ENCODE measurements at regions not wholly inside any gene's neighbourhood (a gene's known extent, or its start where the extent isn't known, plus 50 kb on each side); places are given as distances from the start of the nearest gene placed in this dataset.

DNA sequence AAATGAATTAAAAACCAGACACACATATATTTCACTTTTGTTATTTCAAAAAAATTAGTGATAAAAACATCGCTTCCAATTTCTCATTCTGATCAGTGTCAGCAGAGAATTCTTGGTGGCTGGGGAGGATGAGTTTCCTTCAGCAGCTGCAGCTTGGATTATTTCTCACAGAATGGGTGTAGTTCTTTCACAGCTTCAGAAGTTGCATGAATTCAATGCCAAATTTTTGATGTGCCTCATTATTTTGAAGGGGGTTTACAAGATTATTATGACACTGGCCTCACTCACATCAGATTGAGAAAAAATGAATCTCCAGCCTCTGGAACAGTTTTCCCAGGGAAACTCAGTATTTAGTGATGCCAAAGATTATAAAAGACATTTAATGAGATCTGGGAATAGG, 184.9 kb upstream of the WDFY3 start:
- TF ChIP-seq, protein P1, sequence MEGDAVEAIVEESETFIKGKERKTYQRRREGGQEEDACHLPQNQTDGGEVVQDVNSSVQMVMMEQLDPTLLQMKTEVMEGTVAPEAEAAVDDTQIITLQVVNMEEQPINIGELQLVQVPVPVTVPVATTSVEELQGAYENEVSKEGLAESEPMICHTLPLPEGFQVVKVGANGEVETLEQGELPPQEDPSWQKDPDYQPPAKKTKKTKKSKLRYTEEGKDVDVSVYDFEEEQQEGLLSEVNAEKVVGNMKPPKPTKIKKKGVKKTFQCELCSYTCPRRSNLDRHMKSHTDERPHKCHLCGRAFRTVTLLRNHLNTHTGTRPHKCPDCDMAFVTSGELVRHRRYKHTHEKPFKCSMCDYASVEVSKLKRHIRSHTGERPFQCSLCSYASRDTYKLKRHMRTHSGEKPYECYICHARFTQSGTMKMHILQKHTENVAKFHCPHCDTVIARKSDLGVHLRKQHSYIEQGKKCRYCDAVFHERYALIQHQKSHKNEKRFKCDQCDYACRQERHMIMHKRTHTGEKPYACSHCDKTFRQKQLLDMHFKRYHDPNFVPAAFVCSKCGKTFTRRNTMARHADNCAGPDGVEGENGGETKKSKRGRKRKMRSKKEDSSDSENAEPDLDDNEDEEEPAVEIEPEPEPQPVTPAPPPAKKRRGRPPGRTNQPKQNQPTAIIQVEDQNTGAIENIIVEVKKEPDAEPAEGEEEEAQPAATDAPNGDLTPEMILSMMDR (IDR thresholded peaks at IDR 0.05) = no peak
- TF ChIP-seq EP300 (IDR thresholded peaks at IDR 0.05) (no peak), POLR2AphosphoS5 (IDR thresholded peaks at IDR 0.05) (no peak)
